Stimulated activated CD4-positive, alpha-beta T cell treated with anti-CD3 and anti-CD28 coated beads, TNF-alpha, amount 100 ng/mL, for 48 hours (primary cell): ENCODE measurements at regions not wholly inside any gene's neighbourhood (a gene's known extent, or its start where the extent isn't known, plus 50 kb on each side); places are given as distances from the start of the nearest gene placed in this dataset.
"Not testable (repeated sequence)": the region's sequence is repeated elsewhere in the genome, so short reads cannot be mapped to it uniquely, and the experiment has no call there.

Experiments used
- DNase-seq, 3 donors: peaks; one replicate each; pipeline ENCODE4 v3.0.0-alpha.2; 2020; ENCODE audit warnings: low read depth in 3 of 3

DNA sequence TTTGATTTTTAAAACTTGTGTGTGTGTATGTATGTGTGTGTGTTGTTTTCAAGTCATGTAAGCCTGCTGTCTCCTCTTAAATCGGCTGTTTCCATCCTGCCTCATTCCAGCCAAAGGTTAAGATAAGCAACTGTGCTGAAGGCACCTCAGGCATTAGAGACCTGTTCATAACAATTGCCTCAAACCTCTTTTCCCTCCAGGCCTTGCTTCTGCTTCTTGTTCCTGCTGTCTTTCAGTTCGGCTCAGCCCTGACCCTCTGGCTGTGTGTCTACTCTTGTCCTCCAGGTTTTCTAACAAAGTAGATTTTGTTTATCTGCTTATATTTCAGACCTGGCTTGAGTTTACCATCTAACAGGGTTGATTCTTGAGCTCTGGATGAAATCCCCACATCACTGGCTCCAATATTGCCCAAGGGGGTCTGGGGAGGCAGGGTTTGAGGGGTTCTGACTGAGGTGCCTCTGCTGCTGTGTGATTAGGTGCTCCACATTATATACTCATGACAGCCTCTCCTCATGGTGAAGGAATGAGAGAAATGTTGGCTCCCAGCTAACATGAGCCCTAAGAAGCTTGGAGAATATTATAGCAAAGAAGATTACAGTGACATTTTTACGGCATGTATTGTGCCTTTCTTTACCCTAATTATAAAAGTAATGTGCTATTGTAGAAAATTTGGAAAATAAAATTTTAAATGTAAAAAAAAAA is 229.7 kb upstream of the PIK3R1 start:
- no peak for DNase-seq

DNA sequence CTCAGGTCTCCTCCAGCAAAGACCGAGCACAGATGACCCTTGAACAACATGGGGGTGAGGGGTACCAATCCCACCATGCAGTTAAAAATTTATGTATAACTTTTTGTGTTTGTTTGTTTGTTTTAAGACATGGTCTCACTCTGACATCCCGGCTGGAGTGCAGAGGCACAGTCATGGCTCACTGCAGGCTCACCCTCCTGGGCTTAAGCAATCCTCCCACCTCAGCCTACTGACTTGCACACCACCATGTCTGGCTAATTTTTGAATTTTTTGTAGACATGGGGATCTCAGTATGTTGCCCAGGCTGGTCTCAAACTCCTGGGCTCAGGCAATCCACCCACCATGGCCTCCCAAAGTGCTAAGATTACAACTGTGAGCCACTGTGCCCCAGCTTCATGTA is 231.0 kb upstream of the PIK3R1 start:
- DNase-seq, result no peak

DNA sequence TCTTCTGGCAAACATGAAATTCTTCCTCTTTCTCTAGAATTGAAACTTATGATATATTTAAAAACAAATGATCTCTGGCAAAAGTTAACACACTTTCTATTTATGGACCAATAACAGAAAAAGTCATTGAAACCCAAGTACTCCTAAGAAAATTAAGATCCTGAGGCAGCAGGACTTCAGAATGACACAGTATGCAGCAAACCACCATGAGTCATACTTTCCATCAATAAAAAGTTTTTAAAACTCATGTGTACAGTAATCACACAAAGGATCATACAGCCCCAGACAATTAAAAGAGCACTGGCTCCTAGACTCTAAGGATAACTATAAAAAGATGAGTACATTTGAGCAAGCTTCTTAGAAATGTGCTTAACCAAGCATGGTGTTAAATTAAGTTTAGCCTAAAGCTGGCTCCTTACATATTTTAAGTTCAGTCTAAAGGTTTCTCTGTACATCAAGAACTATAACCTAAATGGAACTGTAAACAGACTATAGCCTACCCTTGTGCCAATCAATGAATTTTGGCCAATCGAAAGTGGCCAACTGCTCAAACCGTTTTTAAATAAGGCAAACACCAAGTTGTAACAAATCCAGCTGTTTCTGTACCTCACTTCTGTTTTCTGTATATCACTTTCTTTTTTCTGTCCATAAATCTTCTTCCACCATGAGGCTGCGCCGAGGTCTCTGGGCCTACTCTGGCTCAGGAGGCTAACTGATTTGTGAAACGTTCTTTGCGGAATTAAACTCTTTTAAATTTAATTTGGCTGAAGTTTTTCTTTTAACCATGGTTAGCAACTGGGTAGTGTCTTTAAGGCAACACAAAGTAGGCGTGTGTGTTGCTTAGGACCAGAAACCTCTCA is 232.1 kb upstream of the PIK3R1 start:
- no peak for DNase-seq

DNA sequence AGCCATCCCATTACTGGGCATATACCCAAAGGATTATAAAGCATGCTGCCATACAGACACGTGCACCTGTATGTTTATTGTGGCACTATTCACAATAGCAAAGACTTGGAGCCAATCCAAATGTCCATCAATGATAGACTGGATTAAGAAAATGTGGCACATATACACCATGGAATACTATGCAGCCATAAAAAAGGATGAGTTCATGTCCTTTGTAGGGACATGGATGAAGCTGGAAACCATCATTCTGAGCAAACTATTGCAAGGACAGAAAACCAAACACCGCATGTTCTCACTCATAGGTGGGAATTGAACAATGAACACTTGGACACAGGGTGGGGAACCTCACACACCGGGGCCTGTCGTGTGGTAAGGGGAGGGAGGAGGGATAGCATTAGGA is 233.4 kb upstream of the PIK3R1 start:
- not testable (repeated sequence) for DNase-seq

DNA sequence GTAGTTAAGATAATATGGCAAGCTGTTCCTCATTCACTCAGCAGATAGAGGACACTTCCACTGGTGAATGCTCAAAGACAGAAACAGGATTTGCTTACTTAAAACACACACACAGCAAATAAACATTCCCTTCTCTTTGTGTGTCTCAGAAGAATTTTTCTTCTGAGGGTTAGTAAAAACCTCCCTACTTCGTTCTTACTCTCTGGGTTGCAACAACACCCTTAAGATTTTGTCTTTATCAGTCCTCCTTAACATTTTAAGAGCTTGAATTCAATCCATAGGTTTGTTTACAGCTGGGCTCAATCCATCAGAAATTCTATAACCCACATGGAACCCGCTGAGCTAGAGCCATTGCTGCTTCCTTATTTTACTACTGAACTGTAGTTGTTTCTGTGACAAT is 237.4 kb upstream of the PIK3R1 start:
- DNase-seq, result no peak

DNA sequence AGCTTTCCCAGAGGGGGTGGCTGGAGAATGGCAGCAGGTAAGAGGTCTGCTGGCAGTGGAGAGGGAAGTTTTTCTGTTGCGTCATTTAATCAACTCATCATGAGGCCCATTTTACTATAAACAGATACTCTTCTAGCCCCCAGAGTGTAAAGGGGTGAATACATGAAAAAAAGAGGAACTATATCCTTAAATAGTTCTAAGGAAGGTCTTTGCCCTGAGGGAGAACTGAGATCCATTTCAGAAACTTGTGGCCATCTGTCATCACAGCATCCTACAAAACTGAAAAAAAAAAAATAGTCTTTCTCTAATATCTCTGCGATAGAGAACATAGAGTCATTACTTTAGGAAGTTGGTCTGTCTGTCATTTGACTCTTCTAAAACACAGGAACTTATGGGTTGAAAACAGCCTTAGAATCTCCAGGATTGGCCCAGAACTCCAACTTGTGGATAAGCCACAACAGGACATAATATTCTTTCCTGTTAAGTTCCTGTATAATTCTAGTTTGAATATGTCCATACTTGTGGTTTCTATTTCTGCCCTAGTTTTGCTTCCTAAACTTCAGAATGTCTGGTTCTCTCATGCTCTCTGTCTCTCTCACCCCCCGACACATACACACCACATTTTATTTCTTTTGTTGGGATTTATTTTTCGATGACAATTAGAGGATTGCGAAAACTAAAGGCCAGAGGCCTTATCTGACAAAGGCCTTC is 238.5 kb upstream of the PIK3R1 start:
- DNase-seq, result no peak

DNA sequence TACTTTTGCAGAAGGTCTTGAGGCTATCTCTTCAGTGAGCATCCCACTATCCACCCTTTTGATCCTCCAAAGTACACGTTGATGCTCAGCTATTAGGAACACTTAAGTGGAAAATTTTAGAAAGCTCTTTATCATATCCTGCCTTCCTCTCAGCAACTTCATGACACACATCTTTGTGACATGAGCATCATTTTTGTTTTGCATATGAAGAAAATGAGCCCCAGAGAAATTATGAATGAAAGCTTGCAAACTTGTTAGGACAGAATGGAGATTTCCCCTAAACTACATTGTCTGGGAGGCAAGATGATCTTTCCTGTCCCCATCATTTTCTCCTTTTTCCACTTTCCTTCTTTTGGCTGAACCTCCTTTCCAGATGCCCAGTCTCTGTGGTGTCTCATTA is 239.4 kb upstream of the PIK3R1 start:
- DNase-seq, result no peak

DNA sequence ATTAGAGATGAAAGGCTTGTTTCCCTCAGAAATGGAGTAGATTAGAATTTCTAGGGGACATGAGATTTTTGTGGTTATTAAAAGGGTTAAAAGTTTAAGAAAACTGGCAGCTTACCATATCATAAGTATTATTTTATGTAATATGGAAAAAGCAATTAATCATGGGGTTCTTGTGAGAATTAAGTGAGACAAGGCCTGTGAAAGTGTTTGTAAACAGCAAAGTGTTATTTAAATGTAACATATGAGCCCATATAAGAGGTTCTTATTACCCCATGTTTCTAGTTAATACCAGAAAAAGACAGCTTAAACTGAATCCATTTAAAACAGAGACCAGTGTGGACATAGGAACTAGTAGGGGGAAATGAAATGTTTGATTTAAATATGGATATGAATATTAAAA is 241.1 kb upstream of the PIK3R1 start:
- DNase-seq, result no peak

DNA sequence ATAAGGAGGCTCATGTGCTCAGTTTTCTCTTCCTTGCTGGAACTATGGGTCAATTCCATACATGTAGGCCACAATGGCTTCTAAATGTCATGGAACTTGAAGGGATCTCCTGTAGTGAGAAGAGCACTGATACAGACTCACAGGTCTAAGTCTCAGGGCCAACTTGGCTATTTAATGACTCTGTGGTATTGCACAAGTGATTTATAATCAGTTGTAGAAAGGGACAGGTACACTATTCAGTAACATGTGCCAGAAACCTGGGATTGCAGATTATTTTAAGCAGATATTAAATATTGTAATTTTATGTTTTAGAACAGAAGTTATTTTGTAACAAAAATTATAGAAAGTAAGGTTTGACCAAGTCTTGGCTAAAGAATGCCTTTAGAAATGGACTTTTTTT is 241.5 kb upstream of the PIK3R1 start:
- DNase-seq, result no peak

DNA sequence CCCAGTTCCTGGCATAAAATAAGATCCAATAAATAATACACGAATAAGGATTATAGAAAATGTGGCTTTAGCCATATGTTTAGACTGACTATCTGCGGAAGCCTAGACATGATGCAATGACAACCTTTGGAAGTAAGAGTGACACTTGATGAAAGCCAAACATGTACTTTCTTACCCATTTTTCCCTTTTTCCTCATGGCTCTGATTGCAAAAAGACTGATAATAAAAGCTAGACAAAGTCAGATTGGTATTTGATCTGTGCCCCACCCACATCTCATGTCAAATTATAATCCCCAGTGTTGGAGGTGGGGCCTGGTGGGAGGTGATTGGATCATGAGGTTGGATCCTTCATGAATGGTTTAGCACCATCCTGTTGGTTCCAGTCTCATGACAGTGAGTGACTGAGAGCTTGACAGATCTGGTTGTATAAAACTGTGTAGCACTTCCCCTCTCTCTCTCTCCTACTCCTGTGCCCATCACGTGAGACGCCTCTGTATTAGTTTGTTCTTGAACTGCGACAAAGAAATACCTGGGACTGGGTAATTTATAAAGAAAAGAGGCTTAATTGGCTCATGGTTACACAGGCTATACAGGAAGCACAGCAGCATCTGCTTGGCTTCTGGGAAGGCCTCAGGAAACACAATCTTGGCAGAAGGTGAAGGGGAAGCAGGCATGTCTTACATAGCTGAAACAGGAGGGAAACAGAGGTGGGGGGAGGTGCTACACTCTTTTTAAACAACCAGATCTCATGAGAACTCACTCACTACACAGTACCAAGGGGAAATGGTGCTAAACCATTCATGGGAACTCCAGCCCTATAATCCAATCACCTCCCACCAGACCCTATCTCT is 243.4 kb upstream of the PIK3R1 start:
- no peak for DNase-seq

DNA sequence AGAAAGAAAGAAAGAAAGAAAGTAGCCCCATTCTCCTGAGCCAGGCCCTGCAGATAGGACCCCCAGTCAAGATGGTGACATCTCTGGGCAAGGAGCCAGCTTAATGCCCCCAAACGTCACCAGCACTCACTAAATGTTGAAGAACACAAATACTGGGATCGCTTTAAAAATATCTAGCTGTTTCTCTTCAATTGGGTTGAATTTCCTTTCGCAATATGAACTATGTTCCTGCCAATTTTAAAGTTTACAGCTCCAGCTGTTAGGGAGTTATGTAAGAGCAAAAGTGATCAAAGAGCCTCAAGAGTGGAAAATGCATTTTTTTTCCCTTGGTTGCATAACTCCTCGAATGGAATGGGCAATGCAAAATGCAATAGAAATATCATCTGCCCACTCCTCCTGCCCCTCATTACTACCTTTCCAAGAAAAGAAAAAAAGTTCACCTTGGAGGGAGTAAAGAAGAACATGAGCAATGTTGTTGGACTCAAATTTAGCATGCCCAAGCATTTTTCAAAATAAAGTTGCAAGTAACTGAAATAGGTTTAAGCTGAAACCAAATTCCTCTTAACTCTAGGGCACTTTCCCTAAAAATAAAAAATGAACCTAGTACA is 244.2 kb upstream of the PIK3R1 start:
- DNase-seq, result no peak

DNA sequence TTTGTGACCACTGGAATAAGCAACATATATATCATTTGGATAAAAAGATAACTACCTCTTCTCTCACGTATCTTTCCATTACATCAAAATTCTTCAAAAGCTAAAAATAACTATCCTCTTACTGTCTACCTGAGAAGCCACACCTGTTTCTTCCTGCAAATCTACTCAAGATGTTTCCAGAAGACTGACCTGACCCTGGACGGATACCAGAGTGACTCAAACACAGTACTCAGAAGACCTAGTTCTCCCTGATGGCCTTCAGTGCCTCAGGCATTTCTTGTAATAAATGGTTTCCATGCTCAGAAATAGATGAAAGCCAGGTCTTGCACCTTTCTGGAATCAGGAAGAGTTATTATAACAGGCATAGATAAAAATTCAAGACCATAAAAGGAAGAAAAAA is 245.9 kb upstream of the PIK3R1 start:
- no peak for DNase-seq

DNA sequence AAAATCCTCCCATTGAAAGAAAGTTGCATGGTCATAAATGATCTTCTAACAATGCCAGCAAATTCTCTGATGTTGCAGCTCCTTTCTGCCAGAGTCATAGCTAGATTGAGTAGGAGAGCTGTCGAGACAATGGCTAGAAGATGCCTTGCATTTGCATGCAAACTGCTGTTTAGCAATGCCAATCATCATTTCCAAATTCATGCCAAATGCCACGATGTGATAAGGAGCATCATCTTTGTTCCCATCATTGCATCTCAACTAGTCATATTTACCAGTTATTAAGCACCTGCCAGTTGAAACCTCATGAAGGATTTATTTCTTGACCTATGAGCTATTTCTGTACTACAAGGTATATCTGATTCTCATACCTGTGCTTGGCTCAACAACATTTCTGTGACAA is 246.4 kb upstream of the PIK3R1 start:
- DNase-seq, result no peak

DNA sequence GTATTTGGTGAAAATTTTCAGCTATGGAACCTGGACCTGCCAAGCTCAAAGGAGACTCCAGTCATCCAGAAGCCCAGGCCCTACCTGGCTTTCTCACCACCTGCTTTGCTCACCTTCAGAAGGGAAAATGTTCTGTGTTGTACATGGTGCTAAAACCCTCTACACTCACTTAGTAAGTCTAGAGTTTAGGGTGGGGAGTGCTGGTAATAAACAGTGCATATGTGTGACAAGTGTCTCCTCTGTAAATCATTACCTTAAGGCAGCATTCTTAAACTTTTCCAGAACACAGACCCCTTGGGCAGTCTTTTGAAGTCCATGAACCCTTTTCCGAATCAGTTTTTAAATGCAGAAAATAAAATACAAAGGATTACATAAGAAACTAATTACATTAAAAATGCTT is 248.8 kb upstream of the PIK3R1 start:
- no peak for DNase-seq

DNA sequence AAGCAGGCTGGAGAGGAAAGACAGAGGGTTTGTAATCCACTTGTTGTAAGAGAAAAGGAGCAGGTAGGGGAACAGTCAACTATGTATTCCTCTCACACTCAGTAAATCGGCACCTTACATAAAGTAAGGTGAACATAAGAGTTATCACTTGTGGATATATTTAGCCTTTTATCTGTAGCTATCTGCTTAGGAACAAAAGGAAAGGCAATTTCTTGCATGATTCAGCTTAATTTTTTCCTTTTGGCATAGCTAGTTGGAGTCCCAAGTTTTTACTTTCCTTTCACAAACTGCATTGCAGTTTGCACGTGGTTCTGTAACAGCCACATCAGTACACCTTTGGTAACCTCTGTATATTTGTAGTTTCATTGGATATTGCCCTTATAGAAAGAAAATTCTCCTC is 250.9 kb upstream of the PIK3R1 start:
- DNase-seq, result no peak

DNA sequence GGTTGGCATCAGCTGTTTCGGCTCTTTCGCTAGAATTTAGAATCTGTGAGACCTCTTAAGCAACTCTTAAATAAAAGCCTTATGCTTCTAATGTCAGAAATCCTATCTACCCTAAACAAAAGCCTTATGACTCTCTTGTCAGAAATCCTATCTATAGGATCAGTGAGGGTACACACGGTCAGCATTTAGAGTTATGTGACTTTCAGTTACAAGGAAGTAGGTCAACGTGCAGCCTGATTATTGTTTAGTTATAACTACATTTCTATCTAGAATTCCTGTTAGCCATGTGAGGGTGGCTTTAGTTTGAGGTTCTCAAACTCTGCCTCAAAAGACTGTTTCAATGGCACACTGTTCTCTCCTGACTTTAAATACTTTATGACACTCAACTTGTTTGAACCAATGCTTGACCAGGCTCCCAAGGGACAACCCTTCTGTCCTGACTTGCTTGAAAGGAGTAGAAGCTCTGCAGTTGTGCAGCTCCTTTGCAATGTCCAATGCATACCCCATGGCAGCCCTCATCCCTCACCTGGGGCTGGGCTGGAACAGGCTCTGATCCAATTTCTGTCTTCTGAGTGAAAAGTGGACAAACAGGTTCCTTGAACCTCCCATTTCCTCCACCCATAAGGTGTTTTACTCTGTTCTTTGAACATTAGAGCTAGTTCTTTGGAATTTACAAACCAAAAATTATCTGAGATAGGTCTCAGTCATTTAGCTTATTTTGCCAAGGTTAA is 251.6 kb upstream of the PIK3R1 start:
- no peak for DNase-seq

DNA sequence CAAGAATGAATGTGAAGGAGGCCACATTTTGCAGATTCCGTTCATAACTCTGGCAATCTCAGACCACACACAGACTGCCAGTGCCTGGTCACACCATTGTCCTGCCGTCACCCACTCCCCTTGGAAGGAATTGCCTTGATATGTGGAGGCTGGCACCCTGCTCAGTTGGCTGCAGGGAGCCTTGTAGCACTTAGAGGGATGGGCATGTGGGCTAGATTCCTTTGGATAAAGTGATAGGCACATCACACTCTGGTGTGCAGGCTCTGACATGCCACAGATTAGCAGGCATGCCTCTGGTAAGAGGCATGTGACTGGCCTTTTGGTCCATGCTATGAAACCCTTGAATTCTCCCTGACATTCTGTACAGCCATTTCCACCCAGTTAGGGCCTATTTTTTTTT is 254.6 kb upstream of the PIK3R1 start:
- DNase-seq, result no peak

DNA sequence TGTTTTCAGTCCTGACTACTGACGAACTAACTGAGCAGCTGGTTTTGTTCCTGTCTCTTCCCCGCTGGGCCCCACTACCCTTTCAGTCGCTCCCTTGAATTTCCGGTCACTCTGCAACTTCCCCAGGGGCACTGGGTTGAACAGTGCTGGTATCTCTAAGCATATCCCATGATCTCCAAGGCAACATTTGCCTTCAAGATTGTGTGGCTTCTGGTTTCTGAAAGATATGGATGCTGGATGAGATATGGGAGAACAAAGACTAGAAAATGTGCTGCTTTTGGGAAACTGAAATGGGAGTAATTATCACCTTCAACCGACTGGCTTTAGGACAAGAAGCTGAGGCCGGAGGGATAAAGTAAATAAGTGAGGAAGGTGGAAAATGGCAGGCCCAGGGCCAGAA is 258.2 kb upstream of the PIK3R1 start:
- no peak for DNase-seq

DNA sequence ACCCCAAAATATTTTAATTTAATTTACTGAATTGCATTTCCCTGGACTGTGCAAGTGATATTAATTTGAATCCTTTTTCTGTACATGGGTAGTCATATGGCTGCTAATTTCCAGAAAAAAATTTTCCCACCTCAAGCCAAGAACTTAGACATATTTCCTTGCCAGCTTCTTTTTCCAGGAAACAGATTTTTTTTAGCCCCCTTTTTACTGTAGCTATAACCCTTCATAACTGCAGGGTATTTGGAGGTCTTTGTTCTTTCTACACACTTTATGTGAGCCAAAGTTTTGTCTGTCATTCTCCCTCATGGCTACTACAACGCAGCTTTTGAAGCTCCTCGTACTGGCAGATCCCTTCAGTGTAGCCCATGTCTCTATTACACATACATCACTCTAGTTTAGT is 261.2 kb upstream of the PIK3R1 start:
- DNase-seq, result no peak

DNA sequence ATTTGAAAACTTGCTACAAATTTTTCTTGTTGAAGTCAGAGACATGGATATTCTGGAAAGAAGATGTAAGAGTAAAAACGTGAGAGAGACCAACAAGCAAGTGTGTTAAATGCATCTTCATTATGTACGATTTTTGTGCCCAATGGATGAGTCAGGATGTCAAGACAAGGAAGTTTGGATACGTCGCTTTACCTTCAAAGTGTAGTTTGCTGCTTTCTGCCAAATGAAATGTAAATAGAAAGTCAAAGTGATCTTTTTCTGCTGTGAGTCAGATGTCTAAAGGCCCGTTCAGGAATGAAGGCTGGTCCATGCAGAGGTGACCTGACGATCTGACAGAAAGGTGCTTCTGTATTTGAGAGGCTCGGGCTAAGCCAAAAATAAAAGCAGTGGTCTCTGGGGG is 273.1 kb upstream of the PIK3R1 start:
- DNase-seq, result no peak
